K562 (cell line): ENCODE measurements at regions not wholly inside any gene's neighbourhood (a gene's known extent, or its start where the extent isn't known, plus 50 kb on each side); places are given as distances from the start of the nearest gene placed in this dataset.

Source experiments
- CTCF ChIP-seq, 3 experiments: IDR thresholded peaks in 2 of 3; conservative IDR thresholded peaks in 1 of 3; 2 replicates each; pipeline ENCODE4 v1.5.1; 2011 to 2012; ENCODE audit warnings: low read length in 3 of 3, mild to moderate bottlenecking in 3 of 3, control low read depth in 2 of 3, improper control_type of control experiment in 1 of 3, inconsistent platforms in 1 of 3, low read depth in 1 of 3, mixed read lengths in 1 of 3, moderate library complexity in 1 of 3; ENCODE audit not compliant: insufficient read depth in 2 of 3
- ESRRA ChIP-seq: fragments of 450-650 bp; IDR thresholded peaks from 2 replicates; pipeline ENCODE4 v1.6.1; 2014; ENCODE audit warnings: low read depth, mild to moderate bottlenecking, moderate library complexity, borderline replicate concordance
- GATAD2A ChIP-seq: fragments of 450-650 bp; IDR thresholded peaks from 2 replicates; pipeline ENCODE4 v1.6.1; 2017
- MED1 ChIP-seq: sonication (generic); formaldehyde crosslinking; IDR thresholded peaks from 2 replicates; pipeline ENCODE4 v1.8.1; 2023; ENCODE audit warnings: missing genetic modification reagents, borderline replicate concordance
- POLR2AphosphoS5 ChIP-seq: IDR thresholded peaks from 2 replicates; pipeline ENCODE4 v1.6.1; 2011; ENCODE audit warnings: mild to moderate bottlenecking, low read depth, low read length, moderate library complexity; ENCODE audit not compliant: control insufficient read depth, insufficient read depth
- ZNF274 ChIP-seq: IDR thresholded peaks from 2 replicates; pipeline ENCODE4 v1.6.1; 2011; ENCODE audit warnings: low read depth, mild to moderate bottlenecking, low read length, moderate library complexity, borderline replicate concordance
- ZNF280B ChIP-seq: fragments of 250-450 bp; sonication (Bioruptor Pico); IDR thresholded peaks from 2 replicates; pipeline ENCODE4 v1.5.1; 2021; ENCODE audit warnings: mild to moderate bottlenecking

GRCh38 chr1:244255426-244255965 is 196.2 kb downstream of the ADSS2 start:
- TF ChIP-seq CTCF (IDR thresholded peaks at IDR 0.05 in 2 of 3, conservative IDR thresholded peaks at IDR 0.05 in 1 of 3; ENCODE audit: insufficient read depth in 2 of 3, low read depth in 1 of 3, low read length in 3 of 3), result no peak
- no peak for TF ChIP-seq ESRRA
- TF ChIP-seq POLR2AphosphoS5, result no peak
- no peak for TF ChIP-seq MED1 (CRISPR knock-in tag)
- no peak for TF ChIP-seq GATAD2A
- TF ChIP-seq ZNF274, result no peak
- TF ChIP-seq ZNF280B (CRISPR knock-in tag), result no peak
